ENCODE measurements at regions not wholly inside any gene's neighbourhood (a gene's known extent, or its start where the extent isn't known, plus 50 kb on each side); places are given as distances from the start of the nearest gene placed in this dataset.
"Not testable (repeated sequence)": the region's sequence is repeated elsewhere in the genome, so short reads cannot be mapped to it uniquely, and the experiment has no call there.

- DNase-seq (ENCODE audit: low read depth in 2 of 3, low spot score in 2 of 3): no peak
Measured at GRCh38 chr7:115654384-115655214, 376.0 kb downstream of the TFEC start.

DNA sequence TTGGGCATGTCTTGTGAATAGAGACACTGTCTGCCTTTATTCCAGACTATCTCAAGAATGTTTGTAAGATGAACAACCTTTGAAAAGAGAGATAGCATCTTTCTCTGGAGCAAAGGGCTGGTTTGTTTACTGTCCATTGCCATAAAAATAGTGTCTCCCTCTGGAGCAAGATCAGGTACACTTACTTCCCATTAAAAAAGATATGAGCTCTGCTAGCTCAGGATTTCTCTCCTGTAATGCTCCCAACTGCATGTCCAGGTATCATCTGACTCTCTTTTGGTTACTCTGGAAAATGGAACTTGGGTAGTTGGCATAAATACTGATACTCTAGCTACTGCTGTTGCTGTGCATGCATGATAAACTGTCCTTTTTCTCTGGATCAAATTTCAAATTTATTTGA lies 381.1 kb downstream of the TFEC start:
- no peak for DNase-seq (ENCODE audit: low read depth in 2 of 3, low spot score in 2 of 3)

DNA sequence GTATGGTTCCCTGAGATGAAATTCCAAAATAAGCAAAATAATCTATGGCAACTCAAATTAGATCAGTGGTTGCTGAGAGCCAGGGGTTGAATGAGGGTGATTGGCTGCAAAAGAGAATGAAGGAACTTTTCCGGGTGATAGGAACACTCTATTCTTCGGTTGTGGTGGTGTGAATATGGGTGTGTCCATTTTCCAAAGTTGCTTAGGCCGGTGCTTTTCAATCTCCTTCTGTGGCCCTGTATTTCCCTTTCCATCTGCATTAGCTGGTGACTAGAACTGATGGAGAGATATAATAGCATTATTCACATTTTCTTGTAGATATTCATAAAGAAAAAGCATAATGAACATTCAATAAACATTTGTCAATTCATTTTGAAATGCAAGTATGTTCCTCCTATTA lies 382.9 kb downstream of the TFEC start:
- no peak for DNase-seq (ENCODE audit: low read depth in 2 of 3, low spot score in 2 of 3)

DNA sequence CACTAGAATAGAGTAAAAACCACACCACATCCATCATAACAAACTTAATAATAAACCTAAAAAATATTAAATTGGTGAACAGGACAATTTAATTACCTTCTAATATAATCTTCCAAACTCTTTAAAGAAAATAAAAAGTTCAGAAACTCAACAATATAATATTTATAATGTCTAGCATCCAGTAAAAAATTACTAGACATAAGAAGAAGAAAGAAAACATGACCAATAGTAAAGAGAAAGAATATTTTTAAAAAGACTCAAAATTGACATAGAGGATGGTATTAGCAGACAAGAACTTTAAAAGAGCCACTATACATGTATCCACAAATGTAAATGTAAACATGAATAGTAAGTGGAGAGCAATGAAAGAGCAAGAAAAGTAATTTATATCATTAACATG lies 388.4 kb downstream of the TFEC start:
- DNase-seq (ENCODE audit: low read depth in 2 of 3, low spot score in 2 of 3): no peak

- DNase-seq (ENCODE audit: low read depth in 2 of 3, low spot score in 2 of 3): no peak
Measured at GRCh38 chr7:115638853-115639252, 391.7 kb downstream of the TFEC start.

GRCh38 chr7:115637128-115637527 lies 393.4 kb downstream of the TFEC start:
- no peak for DNase-seq (ENCODE audit: low read depth in 2 of 3, low spot score in 2 of 3)

GRCh38 chr7:115635876-115636275 lies 394.7 kb downstream of the TFEC start:
- no peak for DNase-seq (ENCODE audit: low read depth in 2 of 3, low spot score in 2 of 3)

DNA sequence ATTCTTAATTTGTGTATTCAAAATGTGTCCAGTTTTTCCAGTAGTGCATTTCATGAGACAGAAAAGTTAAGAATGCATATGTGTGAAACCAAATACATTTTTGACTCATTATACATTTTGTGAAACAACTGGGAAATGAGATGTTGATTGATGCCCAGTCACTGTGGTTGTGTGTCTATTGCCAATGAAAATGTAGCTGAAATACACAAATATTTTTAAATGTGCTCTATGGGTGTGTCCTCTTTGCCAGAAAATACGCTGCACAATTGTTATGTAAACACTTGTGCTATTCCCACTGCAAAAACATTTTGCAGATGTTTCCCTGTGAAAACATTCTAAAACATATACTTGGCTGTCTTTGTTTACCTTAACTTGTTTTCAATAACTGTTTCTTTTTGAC lies 395.2 kb downstream of the TFEC start:
- DNase-seq (ENCODE audit: low read depth in 2 of 3, low spot score in 2 of 3): no peak

DNA sequence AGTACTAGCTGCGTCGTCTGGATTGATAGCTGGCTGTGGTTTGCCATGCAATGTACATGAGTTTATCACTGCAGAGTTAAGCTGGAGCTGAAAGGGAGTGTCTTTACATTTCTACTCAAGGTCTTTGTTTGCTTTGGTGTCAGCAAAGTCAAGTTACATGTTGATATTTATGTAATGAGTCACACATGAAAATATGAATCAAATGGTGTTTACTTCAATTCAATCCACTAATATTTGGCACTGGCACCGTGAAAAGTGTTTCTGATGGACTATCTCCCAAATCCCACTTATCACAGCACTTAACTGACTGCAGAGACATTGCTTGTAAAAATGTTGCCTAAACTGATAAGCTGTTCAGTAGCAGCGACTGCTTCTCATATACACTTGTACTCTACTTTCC lies 395.9 kb downstream of the TFEC start:
- no peak for DNase-seq (ENCODE audit: low read depth in 2 of 3, low spot score in 2 of 3)

DNA sequence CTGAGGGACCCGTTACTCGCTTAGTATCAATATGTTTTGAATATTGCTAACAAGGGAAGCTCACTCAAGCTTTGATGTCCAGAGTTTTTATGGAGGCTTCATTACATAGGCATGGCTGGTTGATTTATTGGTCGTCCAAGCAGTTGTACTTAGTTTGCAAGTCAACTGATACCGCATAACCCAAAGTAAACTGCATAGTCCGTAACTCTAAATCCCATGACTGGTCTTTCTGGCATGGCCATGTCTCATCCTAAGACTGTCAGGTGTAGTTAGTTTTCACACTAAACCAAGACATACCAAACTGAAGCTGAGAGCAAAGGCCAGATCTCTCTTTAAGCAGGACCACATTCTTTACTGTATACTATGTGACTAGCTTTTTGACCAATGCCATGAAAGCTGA lies 397.9 kb downstream of the TFEC start:
- DNase-seq (ENCODE audit: low read depth in 2 of 3, low spot score in 2 of 3): no peak

- no peak for DNase-seq (ENCODE audit: low read depth in 2 of 3, low spot score in 2 of 3)
Measured at GRCh38 chr7:115631782-115632181, 398.8 kb downstream of the TFEC start.

DNA sequence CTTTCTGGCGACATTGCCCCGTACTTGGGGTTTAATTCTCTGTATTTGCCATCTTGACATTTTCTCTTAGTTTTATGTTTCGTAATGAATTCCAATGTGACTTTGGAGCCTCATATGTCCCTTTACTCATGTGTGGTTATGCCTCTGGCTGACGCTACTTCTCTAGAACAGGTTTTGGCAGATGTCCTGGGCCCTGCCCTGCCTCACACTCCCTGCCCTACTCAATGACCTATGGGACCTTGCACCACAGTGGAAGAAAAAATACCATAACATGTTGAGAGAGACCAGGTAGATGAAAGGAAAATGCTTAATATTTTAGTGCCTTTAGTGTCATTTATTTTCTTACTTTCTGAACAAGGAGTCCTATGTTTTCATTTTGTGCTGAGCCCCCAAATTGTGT lies 400.5 kb downstream of the TFEC start:
- no peak for DNase-seq (ENCODE audit: low read depth in 2 of 3, low spot score in 2 of 3)

DNA sequence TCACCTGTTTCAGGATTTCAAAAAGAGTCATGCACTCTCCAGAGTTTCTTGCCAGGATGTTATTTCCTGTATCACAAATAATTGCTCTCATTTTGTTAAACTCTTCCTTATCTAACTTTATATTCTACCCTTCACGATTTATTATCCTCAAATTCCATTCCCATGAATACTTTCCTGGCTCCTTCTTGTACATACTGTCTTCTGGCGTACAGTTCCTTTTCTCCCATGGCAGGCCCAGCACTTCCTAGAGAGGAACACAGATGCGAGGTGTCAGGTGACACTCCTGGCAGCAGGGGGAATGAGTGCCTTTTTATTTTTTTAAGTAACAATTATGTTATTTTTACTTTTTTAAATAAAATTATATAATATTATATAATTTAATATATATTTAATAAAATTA lies 411.9 kb downstream of the TFEC start:
- no peak for DNase-seq (ENCODE audit: low read depth in 2 of 3, low spot score in 2 of 3)

- no peak for DNase-seq (ENCODE audit: low read depth in 2 of 3, low spot score in 2 of 3)
Measured at GRCh38 chr7:115613836-115614235, 416.7 kb downstream of the TFEC start.

DNA sequence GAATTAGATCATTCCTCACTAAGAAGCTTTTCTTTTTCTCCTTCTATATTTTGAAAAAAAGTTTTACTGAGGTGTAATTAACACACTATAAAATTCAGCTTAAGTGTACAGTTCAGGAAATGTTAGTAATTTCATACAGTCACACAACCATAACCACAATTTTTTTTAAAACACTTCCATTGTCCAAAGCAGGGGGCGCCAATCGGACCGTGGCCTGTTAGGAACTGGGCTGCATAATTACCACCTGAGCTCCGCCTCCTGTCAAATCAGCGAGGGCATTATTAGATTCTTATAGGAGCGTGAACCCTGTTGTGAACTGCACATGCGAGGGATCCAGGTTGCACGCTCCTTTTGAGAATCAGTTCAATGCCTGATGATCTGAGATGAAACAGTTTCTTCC lies 427.1 kb downstream of the TFEC start:
- DNase-seq (ENCODE audit: low read depth in 2 of 3, low spot score in 2 of 3): no peak

- no peak for DNase-seq (ENCODE audit: low read depth in 2 of 3, low spot score in 2 of 3)
Measured at GRCh38 chr7:115600207-115600606, 430.4 kb downstream of the TFEC start.

GRCh38 chr7:115599184-115599583 lies 431.4 kb downstream of the TFEC start:
- DNase-seq (ENCODE audit: low read depth in 2 of 3, low spot score in 2 of 3): not testable (repeated sequence)

GRCh38 chr7:115597220-115597619 lies 433.3 kb downstream of the TFEC start:
- DNase-seq (ENCODE audit: low read depth in 2 of 3, low spot score in 2 of 3): not testable (repeated sequence)

GRCh38 chr7:115593111-115593510 lies 437.5 kb downstream of the TFEC start:
- no peak for DNase-seq (ENCODE audit: low read depth in 2 of 3, low spot score in 2 of 3)

GRCh38 chr7:115585015-115585718 lies 445.4 kb downstream of the TFEC start:
- no peak for DNase-seq (ENCODE audit: low read depth in 2 of 3, low spot score in 2 of 3)

DNA sequence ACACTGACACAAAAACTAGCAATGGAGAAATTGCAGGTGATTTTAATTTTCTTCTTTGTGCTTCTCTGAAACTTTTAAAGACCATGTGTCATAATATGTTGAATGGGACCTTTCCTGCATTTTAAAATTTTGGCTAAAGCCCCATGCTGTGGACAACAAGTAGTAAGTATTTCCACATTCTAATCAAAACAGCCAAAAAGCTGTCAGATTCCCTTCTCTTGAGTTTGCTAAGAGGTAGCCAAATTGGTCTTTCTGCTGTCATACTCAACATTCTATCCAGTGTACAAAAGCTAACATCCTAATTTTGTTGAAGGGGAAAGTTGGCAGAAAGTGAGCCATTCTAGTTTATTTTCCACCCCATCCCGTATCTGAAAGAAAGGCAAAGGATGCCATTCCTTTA lies 447.6 kb downstream of the TFEC start:
- DNase-seq (ENCODE audit: low read depth in 2 of 3, low spot score in 2 of 3): no peak

- no peak for DNase-seq (ENCODE audit: low read depth in 2 of 3, low spot score in 2 of 3)
Measured at GRCh38 chr7:115578576-115578975, 452.0 kb downstream of the TFEC start.
